MM.1S (cell line): ENCODE measurements at regions not wholly inside any gene's neighbourhood (a gene's known extent, or its start where the extent isn't known, plus 50 kb on each side); places are given as distances from the start of the nearest gene placed in this dataset.

Experiments
- DNase-seq: peaks from one replicate; pipeline ENCODE4 v3.0.0-alpha.2; 2015
- H2AFZ ChIP-seq: fragments of 300-600 bp; sonication (generic); 2 replicates; pipeline ENCODE4 v1.6.0; 2016; ENCODE audit warnings: antibody characterized with exemption, low read length
- H3F3A ChIP-seq: fragments of 300-600 bp; sonication (generic); 2 replicates; pipeline ENCODE4 v1.6.1; 2016; ENCODE audit warnings: mild to moderate bottlenecking, antibody characterized with exemption, low read length, moderate library complexity, mixed read lengths; ENCODE audit not compliant: insufficient read depth
- H3K27ac ChIP-seq: fragments of 300-600 bp; sonication (generic); 2 replicates; pipeline ENCODE4 v1.5.1; 2016; ENCODE audit warnings: mild to moderate bottlenecking, low read length
- H3K27me3 ChIP-seq: fragments of 300-600 bp; sonication (generic); replicated peaks from 2 replicates; pipeline ENCODE4 v1.6.0; 2016; ENCODE audit warnings: low read length; ENCODE audit not compliant: insufficient read depth
- H3K36me3 ChIP-seq: fragments of 300-600 bp; sonication (generic); replicated peaks from 2 replicates; pipeline ENCODE4 v1.6.1; 2016; ENCODE audit warnings: mild to moderate bottlenecking, low read length, mixed read lengths; ENCODE audit not compliant: insufficient read depth
- H3K4me1 ChIP-seq: fragments of 300-600 bp; sonication (generic); 2 replicates; pipeline ENCODE4 v1.6.1; 2016; ENCODE audit warnings: low read length, mixed read lengths
- H3K4me2 ChIP-seq: fragments of 300-600 bp; sonication (generic); 2 replicates; pipeline ENCODE4 v1.6.0; 2016; ENCODE audit warnings: low read depth, low read length
- H3K4me3 ChIP-seq: fragments of 300-600 bp; sonication (generic); 2 replicates; pipeline ENCODE4 v1.5.1; 2016; ENCODE audit warnings: low read length, mixed read lengths
- H3K79me2 ChIP-seq: fragments of 300-600 bp; sonication (generic); 2 replicates; pipeline ENCODE4 v1.6.1; 2016; ENCODE audit warnings: mixed run types, low read length, mixed read lengths
- H3K9ac ChIP-seq: fragments of 300-600 bp; sonication (generic); 2 replicates; pipeline ENCODE4 v1.6.1; 2016; ENCODE audit warnings: low read length, mixed read lengths
- H3K9me2 ChIP-seq: fragments of 300-600 bp; sonication (generic); replicated peaks from 2 replicates; pipeline ENCODE4 v1.6.1; 2016; ENCODE audit warnings: mild to moderate bottlenecking, low read length, mixed read lengths; ENCODE audit not compliant: insufficient read depth
- H3K9me3 ChIP-seq: fragments of 300-600 bp; sonication (generic); replicated peaks from 2 replicates; pipeline ENCODE4 v1.6.1; 2016; ENCODE audit warnings: mild to moderate bottlenecking, low read length, mixed read lengths; ENCODE audit not compliant: insufficient read depth
- H4K20me1 ChIP-seq: fragments of 300-600 bp; sonication (generic); 2 replicates; pipeline ENCODE4 v1.6.1; 2016; ENCODE audit warnings: mild to moderate bottlenecking, low read length, moderate library complexity, mixed read lengths; ENCODE audit not compliant: insufficient read depth
- CTCF ChIP-seq: fragments of 300-600 bp; sonication (generic); IDR thresholded peaks from 2 replicates; pipeline ENCODE4 v1.5.1; 2016; ENCODE audit warnings: antibody characterized with exemption, low read length, mixed read lengths
- EZH2 ChIP-seq: fragments of 300-600 bp; sonication (generic); optimal IDR thresholded peaks from 2 replicates; pipeline ENCODE3; 2017; ENCODE audit warnings: low read depth, mild to moderate bottlenecking, antibody characterized with exemption, low read length, mixed read lengths
- EZH2phosphoT487 ChIP-seq: fragments of 300-600 bp; sonication (generic); IDR thresholded peaks from 2 replicates; pipeline ENCODE4 v1.6.1; 2018; ENCODE audit warnings: antibody characterized with exemption, low read length

GRCh38 chr3:134085034-134085775 is 55.5 kb upstream of the SLCO2A1 start:
- no peaks in the 10 kb centered on the region for H3K79me2 ChIP-seq
- no peaks in the 10 kb centered on the region for H3K9me2 ChIP-seq
- H3K9ac ChIP-seq = no peak overlapping the region
- no peak overlapping the region for H3K27ac ChIP-seq
- no peaks in the 10 kb centered on the region for H3K36me3 ChIP-seq
- no peaks in the 10 kb centered on the region for H4K20me1 ChIP-seq
- no peaks in the 10 kb centered on the region for H3K27me3 ChIP-seq
- H2AFZ ChIP-seq = no peak overlapping the region
- no peaks in the 10 kb centered on the region for H3K9me3 ChIP-seq
- no peaks in the 10 kb centered on the region for H3F3A ChIP-seq
- no peaks in the 10 kb centered on the region for H3K4me1 ChIP-seq
- TF ChIP-seq EZH2phosphoT487 = no peak
- no peak for TF ChIP-seq EZH2
- no peak for TF ChIP-seq CTCF
- no peak for DNase-seq
- no peak overlapping the region for H3K4me3 ChIP-seq
- H3K4me2 ChIP-seq = no peak overlapping the region

GRCh38 chr3:134084242-134084950 is 54.7 kb upstream of the SLCO2A1 start:
- Histone ChIP-seq H4K20me1 (no peaks in the 10 kb centered on the region), H2AFZ (no peak overlapping the region), H3K9me3 (no peaks in the 10 kb centered on the region), H3K27ac (no peak overlapping the region), H3K4me2 (no peak overlapping the region), H3K4me3 (no peak overlapping the region), H3K9me2 (no peaks in the 10 kb centered on the region), H3K36me3 (no peaks in the 10 kb centered on the region), H3F3A (no peaks in the 10 kb centered on the region), H3K4me1 (no peaks in the 10 kb centered on the region), H3K79me2 (no peaks in the 10 kb centered on the region), H3K9ac (no peak overlapping the region), H3K27me3 (no peaks in the 10 kb centered on the region)
- DNase-seq = no peak
- TF ChIP-seq CTCF = no peak
- TF ChIP-seq EZH2phosphoT487 = no peak
- no peak for TF ChIP-seq EZH2

GRCh38 chr3:134083626-134084241 is 54.0 kb upstream of the SLCO2A1 start:
- Histone ChIP-seq H3K36me3 (no peaks in the 10 kb centered on the region), H3K27ac (no peak overlapping the region), H3K9ac (no peak overlapping the region), H2AFZ (no peak overlapping the region), H3K27me3 (no peaks in the 10 kb centered on the region), H3K4me3 (no peak overlapping the region), H3K79me2 (no peaks in the 10 kb centered on the region), H3K9me3 (no peaks in the 10 kb centered on the region), H3K4me1 (no peaks in the 10 kb centered on the region), H3K9me2 (no peaks in the 10 kb centered on the region), H3F3A (no peaks in the 10 kb centered on the region), H3K4me2 (no peak overlapping the region), H4K20me1 (no peaks in the 10 kb centered on the region)
- DNase-seq = no peak
- TF ChIP-seq EZH2 (no peak), EZH2phosphoT487 (no peak), CTCF (no peak)
